ENCODE measurements at regions not wholly inside any gene's neighbourhood (a gene's known extent, or its start where the extent isn't known, plus 50 kb on each side); places are given as distances from the start of the nearest gene placed in this dataset.

GRCh38 chr14:89702073-89702875, 252.3 kb downstream of the EFCAB11 start:
- H3K4me3 ChIP-seq (ENCODE audit: low read length): peak overlapping the region; percentile 70
- H4K20me1 ChIP-seq (ENCODE audit: control insufficient read depth, insufficient read depth, low read depth, low read length): no peaks in the 10 kb centered on the region
- H3K9me3 ChIP-seq (ENCODE audit: control insufficient read depth, insufficient read depth, low read length): peaks cover 7% of the 10 kb centered on the region; the same call in 1 of the 2 replicates
- peaks cover 6% of the 10 kb centered on the region; the same call in 1 of the 2 replicates for H3F3A ChIP-seq (ENCODE audit: control insufficient read depth, insufficient read depth)
- H3K27me3 ChIP-seq (ENCODE audit: control insufficient read depth, low read length): no peaks in the 10 kb centered on the region
- H3K9me2 ChIP-seq (replicated peaks; ENCODE audit: control insufficient read depth, low read length): no peaks in the 10 kb centered on the region
- no peaks in the 10 kb centered on the region for H3K36me3 ChIP-seq (ENCODE audit: control insufficient read depth, low read length)
- TF ChIP-seq, protein P1, sequence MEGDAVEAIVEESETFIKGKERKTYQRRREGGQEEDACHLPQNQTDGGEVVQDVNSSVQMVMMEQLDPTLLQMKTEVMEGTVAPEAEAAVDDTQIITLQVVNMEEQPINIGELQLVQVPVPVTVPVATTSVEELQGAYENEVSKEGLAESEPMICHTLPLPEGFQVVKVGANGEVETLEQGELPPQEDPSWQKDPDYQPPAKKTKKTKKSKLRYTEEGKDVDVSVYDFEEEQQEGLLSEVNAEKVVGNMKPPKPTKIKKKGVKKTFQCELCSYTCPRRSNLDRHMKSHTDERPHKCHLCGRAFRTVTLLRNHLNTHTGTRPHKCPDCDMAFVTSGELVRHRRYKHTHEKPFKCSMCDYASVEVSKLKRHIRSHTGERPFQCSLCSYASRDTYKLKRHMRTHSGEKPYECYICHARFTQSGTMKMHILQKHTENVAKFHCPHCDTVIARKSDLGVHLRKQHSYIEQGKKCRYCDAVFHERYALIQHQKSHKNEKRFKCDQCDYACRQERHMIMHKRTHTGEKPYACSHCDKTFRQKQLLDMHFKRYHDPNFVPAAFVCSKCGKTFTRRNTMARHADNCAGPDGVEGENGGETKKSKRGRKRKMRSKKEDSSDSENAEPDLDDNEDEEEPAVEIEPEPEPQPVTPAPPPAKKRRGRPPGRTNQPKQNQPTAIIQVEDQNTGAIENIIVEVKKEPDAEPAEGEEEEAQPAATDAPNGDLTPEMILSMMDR (IDR thresholded peaks at IDR 0.05; ENCODE audit: low read depth, low read length, poor library complexity, severe bottlenecking): no peak
- TF ChIP-seq EZH2phosphoT487 (IDR thresholded peaks at IDR 0.05; ENCODE audit: borderline replicate concordance, low read length): no peak
- no peaks in the 10 kb centered on the region for H3K79me2 ChIP-seq (ENCODE audit: control insufficient read depth, low read length)
- peak overlapping the region; percentile 81 for H3K4me2 ChIP-seq (ENCODE audit: low read length)
- peaks cover 21% of the 10 kb centered on the region for H3K4me1 ChIP-seq (ENCODE audit: control insufficient read depth, low read length)
- no peak overlapping the region for H3K27ac ChIP-seq (ENCODE audit: low read depth, low read length)

GRCh38 chr14:89701211-89702043, 253.1 kb downstream of the EFCAB11 start:
- TF ChIP-seq EZH2phosphoT487 (IDR thresholded peaks at IDR 0.05; ENCODE audit: borderline replicate concordance, low read length): no peak
- TF ChIP-seq, protein P1 (IDR thresholded peaks at IDR 0.05; ENCODE audit: low read depth, low read length, poor library complexity, severe bottlenecking): no peak
- Histone ChIP-seq H3K27ac (ENCODE audit: low read depth, low read length) (no peak overlapping the region), H4K20me1 (ENCODE audit: control insufficient read depth, insufficient read depth, low read depth, low read length) (no peaks in the 10 kb centered on the region), H3K9me3 (ENCODE audit: control insufficient read depth, insufficient read depth, low read length) (peaks cover 7% of the 10 kb centered on the region; the same call in 1 of the 2 replicates), H3K27me3 (ENCODE audit: control insufficient read depth, low read length) (no peaks in the 10 kb centered on the region), H3K79me2 (ENCODE audit: control insufficient read depth, low read length) (no peaks in the 10 kb centered on the region), H3K4me1 (ENCODE audit: control insufficient read depth, low read length) (peaks cover 21% of the 10 kb centered on the region), H3K36me3 (ENCODE audit: control insufficient read depth, low read length) (no peaks in the 10 kb centered on the region), H3F3A (ENCODE audit: control insufficient read depth, insufficient read depth) (peaks cover 6% of the 10 kb centered on the region; the same call in 1 of the 2 replicates), H3K9me2 (replicated peaks; ENCODE audit: control insufficient read depth, low read length) (no peaks in the 10 kb centered on the region), H3K4me3 (ENCODE audit: low read length) (peak overlapping the region; percentile 70), H3K4me2 (ENCODE audit: low read length) (peak overlapping the region; percentile 81)

DNA sequence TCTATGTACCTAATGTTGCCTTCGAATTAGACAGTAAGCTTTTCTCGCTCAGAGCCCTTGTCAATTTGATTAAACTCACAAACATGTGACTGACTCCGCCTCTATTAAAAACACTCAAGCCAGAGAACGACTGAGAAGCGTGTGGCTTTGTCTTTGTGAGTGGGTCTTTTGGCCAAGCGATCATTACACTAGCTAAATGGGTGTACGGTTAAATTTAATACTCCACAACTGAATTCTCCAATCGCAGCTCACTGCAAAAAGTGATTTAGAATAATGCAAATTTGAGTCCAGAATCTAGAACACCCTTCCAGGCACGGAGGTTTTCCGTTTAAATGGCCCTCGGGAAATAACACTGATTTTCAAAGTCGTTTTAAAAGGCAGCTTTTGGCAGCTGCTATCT, 253.7 kb downstream of the EFCAB11 start:
- Histone ChIP-seq H3K9me3 (ENCODE audit: control insufficient read depth, insufficient read depth, low read length) (peaks cover 7% of the 10 kb centered on the region; the same call in 1 of the 2 replicates), H3K27ac (ENCODE audit: low read depth, low read length) (no peak overlapping the region), H3K4me3 (ENCODE audit: low read length) (peak overlapping the region; percentile 67), H3K9me2 (replicated peaks; ENCODE audit: control insufficient read depth, low read length) (no peaks in the 10 kb centered on the region), H3F3A (ENCODE audit: control insufficient read depth, insufficient read depth) (peaks cover 6% of the 10 kb centered on the region; the same call in 1 of the 2 replicates), H3K79me2 (ENCODE audit: control insufficient read depth, low read length) (no peaks in the 10 kb centered on the region), H3K27me3 (ENCODE audit: control insufficient read depth, low read length) (no peaks in the 10 kb centered on the region), H3K36me3 (ENCODE audit: control insufficient read depth, low read length) (no peaks in the 10 kb centered on the region), H4K20me1 (ENCODE audit: control insufficient read depth, insufficient read depth, low read depth, low read length) (no peaks in the 10 kb centered on the region), H3K4me2 (ENCODE audit: low read length) (peak overlapping the region; percentile 81), H3K4me1 (ENCODE audit: control insufficient read depth, low read length) (peaks cover 21% of the 10 kb centered on the region)
- TF ChIP-seq, protein P1 (IDR thresholded peaks at IDR 0.05; ENCODE audit: low read depth, low read length, poor library complexity, severe bottlenecking): no peak
- no peak for TF ChIP-seq EZH2phosphoT487 (IDR thresholded peaks at IDR 0.05; ENCODE audit: borderline replicate concordance, low read length)

Measured in DOHH2 (cell line).